ENCODE measurements at regions not wholly inside any gene's neighbourhood (a gene's known extent, or its start where the extent isn't known, plus 50 kb on each side); places are given as distances from the start of the nearest gene placed in this dataset.

- Histone ChIP-seq H3K9ac (replicated peaks; ENCODE audit: extremely low read depth, insufficient read depth, low read length) (no peak overlapping the region), H3K27ac (ENCODE audit: insufficient read depth, low read depth, low read length) (no peak overlapping the region), H3K4me3 (replicated peaks in 1 of 3; ENCODE audit: insufficient read depth in 1 of 3, low read depth in 1 of 3, low read length in 3 of 3) (no peak overlapping the region), H3K79me2 (ENCODE audit: control insufficient read depth, insufficient read depth, low read length) (no peaks in the 10 kb centered on the region), H4K20me1 (replicated peaks; ENCODE audit: control insufficient read depth, extremely low read depth, insufficient read depth, low read length) (no peaks in the 10 kb centered on the region), H3K36me3 (ENCODE audit: control insufficient read depth in 2 of 2, extremely low read depth in 1 of 2, insufficient read depth in 2 of 2, low read length in 2 of 2) (no peaks in the 10 kb centered on the region), H3K4me1 (ENCODE audit: control insufficient read depth, extremely low read depth, insufficient read depth, low read length) (no peaks in the 10 kb centered on the region), H3K27me3 (ENCODE audit: control insufficient read depth in 2 of 2, insufficient read depth in 2 of 2, low read length in 2 of 2) (no peaks in the 10 kb centered on the region), H3K4me2 (ENCODE audit: insufficient read depth, low read length) (no peak overlapping the region), H2AFZ (ENCODE audit: low read depth, low read length) (no peak overlapping the region), H3K9me3 (replicated peaks; ENCODE audit: control insufficient read depth, insufficient read depth, low read length) (peaks cover under 1% of the 10 kb centered on the region), H3K9me1 (replicated peaks; ENCODE audit: control insufficient read depth, extremely low read depth, insufficient read depth, low read length) (no peaks in the 10 kb centered on the region)
- DNase-seq (ENCODE audit: low read depth, low spot score) (no peak), FAIRE-seq (no peak)
- dilution Hi-C loops (cut with MboI; ENCODE audit: extremely low pct_ligation_motif_present, low sequenced_read_pairs) (no loop called here), intact Hi-C loops (cut with micrococcal nuclease) (no loop called here)
- TF ChIP-seq FOS (IDR thresholded peaks at IDR 0.05; ENCODE audit: borderline replicate concordance, insufficient read depth, low read length) (no peak), POLR2A (IDR thresholded peaks at IDR 0.05; ENCODE audit: low read depth, low read length) (no peak), MYC (IDR thresholded peaks at IDR 0.05; ENCODE audit: low read depth, low read length) (no peak), CTCF (IDR thresholded peaks at IDR 0.05; ENCODE audit: extremely low read depth in 1 of 2, insufficient read depth in 1 of 2, low read depth in 1 of 2, low read length in 2 of 2) (no peak), MAX (IDR thresholded peaks at IDR 0.05; ENCODE audit: insufficient read depth, insufficient read length) (no peak), POLR2AphosphoS5 (IDR thresholded peaks at IDR 0.05; ENCODE audit: insufficient read depth, low read depth, low read length) (no peak), JUN (IDR thresholded peaks at IDR 0.05; ENCODE audit: borderline replicate concordance, insufficient read depth, insufficient read length, low read depth) (no peak), GATA2 (IDR thresholded peaks at IDR 0.05; ENCODE audit: insufficient read depth, insufficient read length, low read depth, low read length) (no peak), EZH2 (IDR thresholded peaks at IDR 0.05; ENCODE audit: borderline replicate concordance, low read depth, low read length, severe bottlenecking) (no peak)
- CTCF ChIA-PET, result no interaction called here
- no TSS peak for BruUV-seq (replicated peaks)
- POLR2A ChIA-PET, result no interaction called here
Measured at GRCh38 chr13:47241446-47241845, 344.6 kb upstream of the HTR2A start.
